GM12892 (cell line): ENCODE measurements at regions not wholly inside any gene's neighbourhood (a gene's known extent, or its start where the extent isn't known, plus 50 kb on each side); places are given as distances from the start of the nearest gene placed in this dataset.

Experiments used
- POLR2A ChIP-seq: IDR thresholded peaks from 2 replicates; pipeline ENCODE4 v1.6.1; 2011; ENCODE audit warnings: low read depth, low read length, control low read depth
- POLR2AphosphoS5 ChIP-seq: IDR thresholded peaks from 2 replicates; pipeline ENCODE4 v1.6.1; 2011; ENCODE audit warnings: low read depth, low read length, control low read depth
- TAF1 ChIP-seq: IDR thresholded peaks from 2 replicates; pipeline ENCODE4 v1.6.1; 2011; ENCODE audit warnings: low read depth, mild to moderate bottlenecking, control low read depth, low read length, borderline replicate concordance

GRCh38 chr11:96960926-96961325 is 571.1 kb downstream of the JRKL start:
- no peak for TF ChIP-seq POLR2AphosphoS5
- no peak for TF ChIP-seq POLR2A
- TF ChIP-seq TAF1, result no peak
